HL-60 (cell line): ENCODE measurements at regions not wholly inside any gene's neighbourhood (a gene's known extent, or its start where the extent isn't known, plus 50 kb on each side); places are given as distances from the start of the nearest gene placed in this dataset.

Experiments used
- CTCF ChIP-seq: IDR thresholded peaks from one replicate; pipeline ENCODE4 v1.5.1; 2011; ENCODE audit warnings: low read length, control low read depth, inconsistent platforms; ENCODE audit not compliant: insufficient read depth
- POLR2AphosphoS5 ChIP-seq: IDR thresholded peaks from 2 replicates; pipeline ENCODE4 v1.6.1; 2012; ENCODE audit warnings: low read depth

GRCh38 chr13:87169337-87169736, 501.8 kb upstream of the SLITRK5 start:
- TF ChIP-seq CTCF (no peak), POLR2AphosphoS5 (no peak)
